IMR-90 (cell line): ENCODE measurements at regions not wholly inside any gene's neighbourhood (a gene's known extent, or its start where the extent isn't known, plus 50 kb on each side); places are given as distances from the start of the nearest gene placed in this dataset.

Source experiments
- ATAC-seq: fragments of 200-7000 bp; cut with Tn5 transposase; 2 replicates; pipeline ENCODE4 v1.9.1; 2020; ENCODE audit warnings: low read depth, mild to moderate bottlenecking, moderate library complexity
- BruUV-seq: library from RNA; stranded (reverse); fragments of 400-500 nt; replicated peaks from 2 replicates; lab custom pipeline; 2021; lab: Mats Ljungman, UMichigan
- CTCF ChIA-PET: fragments of 300-600 bp; formaldehyde crosslinking; extraction: SDS; loops from one replicate; lab custom pipeline; 2021; ENCODE audit warnings: antibody characterized with exemption; lab: Yijun Ruan, JAX
- POLR2A ChIA-PET: fragments of 300-600 bp; sonication (Branson Sonifier 250); formaldehyde crosslinking; loops from one replicate; lab custom pipeline; 2022; ENCODE audit warnings: antibody characterized with exemption; ENCODE audit not compliant: unreplicated experiment; lab: Charles Lee
- DNase-seq: peaks from one replicate; pipeline ENCODE4 v3.0.0; 2013
- H2AFZ ChIP-seq: replicated peaks from 2 replicates; pipeline ENCODE3; 2013; ENCODE audit warnings: low read length, mild to moderate bottlenecking; ENCODE audit not compliant: poor library complexity
- H2AK5ac ChIP-seq: 2 replicates; pipeline ENCODE4 v1.6.1; 2013; ENCODE audit warnings: low read depth, low read length, inconsistent platforms
- H2AK9ac ChIP-seq: replicated peaks from 2 replicates; pipeline ENCODE3; 2013; ENCODE audit warnings: mild to moderate bottlenecking, low read depth, low read length, moderate library complexity; ENCODE audit not compliant: poor library complexity
- H2BK120ac ChIP-seq: 2 replicates; pipeline ENCODE4 v1.6.1; 2013; ENCODE audit warnings: low read depth, low read length, inconsistent platforms
- H2BK15ac ChIP-seq: 3 replicates; pipeline ENCODE4 v1.6.1; 2013; ENCODE audit warnings: low read depth, low read length, inconsistent platforms
- H2BK20ac ChIP-seq: 2 replicates; pipeline ENCODE4 v1.6.1; 2013; ENCODE audit warnings: low read depth, mild to moderate bottlenecking, inconsistent platforms, low read length, moderate library complexity
- H2BK5ac ChIP-seq: 2 replicates; pipeline ENCODE4 v1.6.1; 2013; ENCODE audit warnings: mild to moderate bottlenecking, low read depth, low read length, inconsistent platforms; ENCODE audit not compliant: poor library complexity, severe bottlenecking
- H3K14ac ChIP-seq: replicated peaks from 2 replicates; pipeline ENCODE4 v1.6.1; 2013; ENCODE audit warnings: low read depth, low read length, inconsistent platforms
- H3K18ac ChIP-seq: 2 replicates; pipeline ENCODE4 v1.6.1; 2013; ENCODE audit warnings: low read depth, low read length, control low read depth
- H3K23ac ChIP-seq: 2 replicates; pipeline ENCODE4 v1.6.1; 2013; ENCODE audit warnings: low read depth, low read length, inconsistent platforms
- H3K27ac ChIP-seq: 2 replicates; pipeline ENCODE4 v1.5.1; 2013; ENCODE audit warnings: mild to moderate bottlenecking, control low read depth, low read length; ENCODE audit not compliant: insufficient read depth
- H3K27me3 ChIP-seq: 2 replicates; pipeline ENCODE4 v1.6.1; 2013; ENCODE audit warnings: low read length; ENCODE audit not compliant: control insufficient read depth, insufficient read depth
- H3K36me3 ChIP-seq: 2 replicates; pipeline ENCODE4 v1.6.1; 2013; ENCODE audit warnings: low read length, mixed read lengths; ENCODE audit not compliant: control insufficient read depth, insufficient read depth
- H3K4ac ChIP-seq: 2 replicates; pipeline ENCODE4 v1.6.1; 2013; ENCODE audit warnings: low read depth, low read length, inconsistent platforms
- H3K4me1 ChIP-seq: 2 replicates; pipeline ENCODE4 v1.6.1; 2013; ENCODE audit warnings: low read length, mixed read lengths; ENCODE audit not compliant: control insufficient read depth, insufficient read depth
- H3K4me2 ChIP-seq: 2 replicates; pipeline ENCODE4 v1.6.1; 2013; ENCODE audit warnings: low read depth, mild to moderate bottlenecking, control low read depth, low read length, moderate library complexity
- H3K4me3 ChIP-seq: 2 replicates; pipeline ENCODE4 v1.5.1; 2013; ENCODE audit warnings: low read depth, mild to moderate bottlenecking, control low read depth, low read length, moderate library complexity; ENCODE audit not compliant: insufficient read depth
- H3K56ac ChIP-seq: 2 replicates; pipeline ENCODE4 v1.6.1; 2013; ENCODE audit warnings: low read length, inconsistent platforms; ENCODE audit not compliant: insufficient read depth; ENCODE audit errors: extremely low read depth
- H3K79me1 ChIP-seq, 2 experiments: 2 replicates each; pipeline ENCODE4 v1.6.1; 2013; ENCODE audit warnings: low read length in 2 of 2, inconsistent platforms in 1 of 2, low read depth in 1 of 2
- H3K9ac ChIP-seq: 2 replicates; pipeline ENCODE4 v1.6.1; 2013; ENCODE audit warnings: low read depth, low read length, control low read depth
- H3K9me1 ChIP-seq: 2 replicates; pipeline ENCODE4 v1.6.1; 2013; ENCODE audit warnings: low read length, inconsistent platforms; ENCODE audit not compliant: insufficient read depth
- H3K9me3 ChIP-seq: 2 replicates; pipeline ENCODE4 v1.6.1; 2013; ENCODE audit warnings: low read length; ENCODE audit not compliant: control insufficient read depth, insufficient read depth
- H4K20me1 ChIP-seq: 2 replicates; pipeline ENCODE4 v1.6.1; 2013; ENCODE audit warnings: low read length, inconsistent platforms; ENCODE audit not compliant: insufficient read depth
- H4K5ac ChIP-seq: 2 replicates; pipeline ENCODE4 v1.6.1; 2013; ENCODE audit warnings: mild to moderate bottlenecking, low read depth, low read length, control low read depth
- H4K8ac ChIP-seq, 2 experiments: 2 replicates each; pipeline ENCODE4 v1.6.1; 2013; ENCODE audit warnings: low read depth in 2 of 2, low read length in 2 of 2, control low read depth in 1 of 2, inconsistent platforms in 1 of 2
- H4K91ac ChIP-seq: 2 replicates; pipeline ENCODE4 v1.6.1; 2013; ENCODE audit warnings: low read depth, low read length, inconsistent platforms; ENCODE audit not compliant: insufficient read depth
- CHD1 ChIP-seq: IDR thresholded peaks from 2 replicates; pipeline ENCODE4 v1.6.1; 2012; ENCODE audit warnings: low read depth, low read length, improper control_type of control experiment
- whole genome bisulfite sequencing, 2 experiments: methylation state at CpG; one replicate each; pipeline versions ENCODE4 v1.1.5 to v1.1.7; 2013; ENCODE audit warnings: missing lambda C conversion rate in 2 of 2; ENCODE audit not compliant: insufficient read length in 1 of 2; ENCODE audit errors: extremely low coverage in 2 of 2; 5-methylcytosine and 5-hydroxymethylcytosine counted together
- dilution Hi-C: fragments of 300-500 bp; cut with HindIII; formaldehyde crosslinking; loops from one replicate; pipeline ENCODE4 v1.14.3; 2018; ENCODE audit warnings: low sequenced_read_pairs; ENCODE audit not compliant: unreplicated experiment
- in situ Hi-C: fragments of 300-500 bp; cut with MboI; formaldehyde crosslinking; loops from 3 replicates; pipeline ENCODE4 v1.14.3; 2019; ENCODE audit warnings: low sequenced_read_pairs, inconsistent platforms, mixed read lengths
- intact Hi-C: fragments of 100-400 bp; cut with micrococcal nuclease; formaldehyde crosslinking; loops from 2 replicates; pipeline ENCODE4 v1.10.0; 2022

DNA sequence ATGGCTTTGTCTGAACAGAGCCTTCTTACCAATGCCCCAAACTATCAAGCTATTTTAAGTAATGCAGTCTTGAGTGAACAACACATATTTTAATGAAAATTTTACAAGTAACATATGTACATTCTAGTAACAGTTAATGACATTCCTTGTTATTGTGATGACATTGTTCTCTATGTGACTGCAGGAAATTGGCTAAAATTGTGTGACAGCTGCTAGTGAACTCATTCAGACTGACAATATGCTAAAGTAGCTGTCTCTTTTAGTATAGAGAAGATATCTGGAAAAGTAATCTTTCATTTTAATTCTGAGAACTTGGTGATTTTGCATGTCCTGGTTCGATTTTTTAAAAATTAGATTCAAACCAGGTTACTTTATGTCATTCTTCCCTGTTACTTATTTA lies 259.8 kb upstream of the MAGI2 start:
- Histone ChIP-seq H3K36me3 (no peaks in the 10 kb centered on the region), H3K9me1 (no peaks in the 10 kb centered on the region), H3K4ac (no peak overlapping the region), H2AK9ac (no peak overlapping the region), H3K9me3 (no peaks in the 10 kb centered on the region), H3K4me1 (no peaks in the 10 kb centered on the region), H2BK20ac (no peak overlapping the region), H4K8ac (no peak overlapping the region), H3K9ac (no peak overlapping the region), H3K23ac (no peak overlapping the region), H3K4me3 (no peak overlapping the region), H3K27me3 (no peaks in the 10 kb centered on the region), H4K91ac (no peak overlapping the region), H2AK5ac (no peak overlapping the region), H3K27ac (no peak overlapping the region), H2BK120ac (no peak overlapping the region), H4K5ac (no peak overlapping the region), H3K14ac (no peak overlapping the region), H3K56ac (no peak overlapping the region), H4K20me1 (no peaks in the 10 kb centered on the region), H3K79me1 (no peaks in the 10 kb centered on the region), H3K4me2 (no peak overlapping the region), H2AFZ (no peak overlapping the region), H2BK5ac (no peak overlapping the region), H2BK15ac (no peak overlapping the region), H3K18ac (no peak overlapping the region)
- no TSS peak for BruUV-seq
- in situ Hi-C loops: no loop called here
- no peak for ATAC-seq
- no CpG with 5 or more reads among the region's 1 CpG for WGBS, 2 experiments
- intact Hi-C loops: no loop called here
- no peak for TF ChIP-seq CHD1
- dilution Hi-C loops: no loop called here
- CTCF ChIA-PET: interaction anchor here (0.9 kb wide), 1 partner anchor 21 kb away, joined by 5 read pairs; no protein-coding TSS in a partner anchor
- POLR2A ChIA-PET: no interaction called here
- no peak for DNase-seq
